ENCODE measurements at regions not wholly inside any gene's neighbourhood (a gene's known extent, or its start where the extent isn't known, plus 50 kb on each side); places are given as distances from the start of the nearest gene placed in this dataset.

DNA sequence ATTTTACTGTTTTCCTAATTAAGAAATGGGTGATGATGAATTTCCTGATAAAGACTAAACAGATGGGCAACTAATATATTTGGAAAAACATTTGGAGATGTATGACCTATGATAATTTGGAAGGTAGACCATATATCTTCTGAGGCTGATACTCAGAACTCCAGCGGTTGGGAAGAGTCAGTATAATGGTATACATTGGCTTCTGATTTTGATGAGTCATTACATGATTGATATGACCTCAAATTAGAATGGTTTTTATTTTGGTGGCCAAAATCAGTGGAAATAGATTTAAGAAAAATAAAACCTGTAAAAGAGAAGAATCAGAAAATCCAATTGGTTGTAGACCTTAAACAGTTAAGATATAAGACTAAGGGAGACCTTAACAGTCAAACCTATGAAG is 496.4 kb upstream of the ALCAM start:
- TF ChIP-seq, protein P1, sequence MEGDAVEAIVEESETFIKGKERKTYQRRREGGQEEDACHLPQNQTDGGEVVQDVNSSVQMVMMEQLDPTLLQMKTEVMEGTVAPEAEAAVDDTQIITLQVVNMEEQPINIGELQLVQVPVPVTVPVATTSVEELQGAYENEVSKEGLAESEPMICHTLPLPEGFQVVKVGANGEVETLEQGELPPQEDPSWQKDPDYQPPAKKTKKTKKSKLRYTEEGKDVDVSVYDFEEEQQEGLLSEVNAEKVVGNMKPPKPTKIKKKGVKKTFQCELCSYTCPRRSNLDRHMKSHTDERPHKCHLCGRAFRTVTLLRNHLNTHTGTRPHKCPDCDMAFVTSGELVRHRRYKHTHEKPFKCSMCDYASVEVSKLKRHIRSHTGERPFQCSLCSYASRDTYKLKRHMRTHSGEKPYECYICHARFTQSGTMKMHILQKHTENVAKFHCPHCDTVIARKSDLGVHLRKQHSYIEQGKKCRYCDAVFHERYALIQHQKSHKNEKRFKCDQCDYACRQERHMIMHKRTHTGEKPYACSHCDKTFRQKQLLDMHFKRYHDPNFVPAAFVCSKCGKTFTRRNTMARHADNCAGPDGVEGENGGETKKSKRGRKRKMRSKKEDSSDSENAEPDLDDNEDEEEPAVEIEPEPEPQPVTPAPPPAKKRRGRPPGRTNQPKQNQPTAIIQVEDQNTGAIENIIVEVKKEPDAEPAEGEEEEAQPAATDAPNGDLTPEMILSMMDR (IDR thresholded peaks at IDR 0.05; ENCODE audit: low read length): no peak
- TF ChIP-seq EZH2 (optimal IDR thresholded peaks at IDR 0.05; ENCODE audit: low read depth, low read length): no peak

Data from MM.1S (cell line).